GM19328 (cell line): ENCODE measurements at regions not wholly inside any gene's neighbourhood (a gene's known extent, or its start where the extent isn't known, plus 50 kb on each side); places are given as distances from the start of the nearest gene placed in this dataset.

ENCODE experiments used
- ATAC-seq: cut with Tn5 transposase; IDR thresholded peaks from one replicate; pipeline ENCODE4 v1.9.1; 2021; ENCODE audit warnings: mild to moderate bottlenecking, moderate library complexity; ENCODE audit not compliant: unreplicated experiment

GRCh38 chr12:65546528-65546927 is 268.0 kb downstream of the MSRB3 start:
- ATAC-seq, result no peak

- ATAC-seq, result peak; percentile 98
Observed at GRCh38 chr12:65556676-65557437, 267.4 kb upstream of the HMGA2 start.

- no peak for ATAC-seq
Observed at GRCh38 chr12:65557438-65558181, 266.7 kb upstream of the HMGA2 start.

GRCh38 chr12:65560286-65560685 is 264.0 kb upstream of the HMGA2 start:
- ATAC-seq, result no peak

GRCh38 chr12:65561798-65562382 is 262.4 kb upstream of the HMGA2 start:
- ATAC-seq, result no peak

- no peak for ATAC-seq
Observed at GRCh38 chr12:65565601-65566560, 258.4 kb upstream of the HMGA2 start.

GRCh38 chr12:65566751-65567150 is 257.5 kb upstream of the HMGA2 start:
- no peak for ATAC-seq

GRCh38 chr12:65567820-65568219 is 256.5 kb upstream of the HMGA2 start:
- no peak for ATAC-seq

GRCh38 chr12:65568517-65568916 is 255.8 kb upstream of the HMGA2 start:
- ATAC-seq, result no peak

GRCh38 chr12:65570451-65571130 is 253.7 kb upstream of the HMGA2 start:
- ATAC-seq, result no peak

GRCh38 chr12:65574867-65575266 is 249.4 kb upstream of the HMGA2 start:
- ATAC-seq, result no peak

GRCh38 chr12:65584016-65584415 is 240.3 kb upstream of the HMGA2 start:
- no peak for ATAC-seq

GRCh38 chr12:65585648-65586602 is 238.4 kb upstream of the HMGA2 start:
- no peak for ATAC-seq

GRCh38 chr12:65586796-65587195 is 237.5 kb upstream of the HMGA2 start:
- no peak for ATAC-seq

GRCh38 chr12:65590318-65590717 is 234.0 kb upstream of the HMGA2 start:
- ATAC-seq, result no peak

GRCh38 chr12:65592416-65592815 is 231.9 kb upstream of the HMGA2 start:
- ATAC-seq, result no peak

- ATAC-seq, result no peak
Observed at GRCh38 chr12:65593239-65593701, 231.0 kb upstream of the HMGA2 start.

- ATAC-seq, result no peak
Observed at GRCh38 chr12:65594409-65594808, 229.9 kb upstream of the HMGA2 start.

- no peak for ATAC-seq
Observed at GRCh38 chr12:65595016-65595560, 229.2 kb upstream of the HMGA2 start.
